Activated naive CD4-positive, alpha-beta T cell treated with Interleukin-2 at 50 U/mL for 16 hours (primary cell): ENCODE measurements at regions not wholly inside any gene's neighbourhood (a gene's known extent, or its start where the extent isn't known, plus 50 kb on each side); places are given as distances from the start of the nearest gene placed in this dataset.
"Not testable (repeated sequence)": the region's sequence is repeated elsewhere in the genome, so short reads cannot be mapped to it uniquely, and the experiment has no call there.

ENCODE experiments used
- DNase-seq: peaks from one replicate; pipeline ENCODE4 v3.0.0-alpha.2; 2020

GRCh38 chr19:28582796-28583195 is 630.2 kb downstream of the UQCRFS1 start:
- no peak for DNase-seq

GRCh38 chr19:28582344-28582743 is 630.6 kb downstream of the UQCRFS1 start:
- no peak for DNase-seq

- DNase-seq: no peak
Observed at GRCh38 chr19:28581468-28581770, 631.5 kb downstream of the UQCRFS1 start.

- no peak for DNase-seq
Observed at GRCh38 chr19:28578786-28579505, 634.0 kb downstream of the UQCRFS1 start.

- DNase-seq: no peak
Observed at GRCh38 chr19:28578208-28578607, 634.7 kb downstream of the UQCRFS1 start.

- DNase-seq: no peak
Observed at GRCh38 chr19:28577666-28578065, 635.3 kb downstream of the UQCRFS1 start.

- no peak for DNase-seq
Observed at GRCh38 chr19:28577233-28577632, 635.7 kb downstream of the UQCRFS1 start.

- no peak for DNase-seq
Observed at GRCh38 chr19:28575816-28576215, 637.1 kb downstream of the UQCRFS1 start.

- not testable (repeated sequence) for DNase-seq
Observed at GRCh38 chr19:28575312-28575711, 637.6 kb downstream of the UQCRFS1 start.

GRCh38 chr19:28574212-28574611 is 638.7 kb downstream of the UQCRFS1 start:
- DNase-seq: no peak

GRCh38 chr19:28569132-28570131 is 643.5 kb downstream of the UQCRFS1 start:
- no peak for DNase-seq

- no peak for DNase-seq
Observed at GRCh38 chr19:28567834-28568233, 645.1 kb downstream of the UQCRFS1 start.

GRCh38 chr19:28563964-28564921 is 648.7 kb downstream of the UQCRFS1 start:
- no peak for DNase-seq

GRCh38 chr19:28560786-28561185 is 652.2 kb downstream of the UQCRFS1 start:
- no peak for DNase-seq

GRCh38 chr19:28558783-28559182 is 654.2 kb downstream of the UQCRFS1 start:
- DNase-seq: no peak

GRCh38 chr19:28556371-28556770 is 656.6 kb downstream of the UQCRFS1 start:
- no peak for DNase-seq

GRCh38 chr19:28555317-28555716 is 657.6 kb downstream of the UQCRFS1 start:
- no peak for DNase-seq

- no peak for DNase-seq
Observed at GRCh38 chr19:28554321-28555091, 658.4 kb downstream of the UQCRFS1 start.

- no peak for DNase-seq
Observed at GRCh38 chr19:28553764-28554163, 659.2 kb downstream of the UQCRFS1 start.

- no peak for DNase-seq
Observed at GRCh38 chr19:28553005-28553404, 659.9 kb downstream of the UQCRFS1 start.

GRCh38 chr19:28549680-28550277 is 663.2 kb downstream of the UQCRFS1 start:
- DNase-seq: no peak
